Activated T-helper 1 cell treated with anti-CD3 and anti-CD28 coated beads, Interleukin-2, amount 50 U/mL, for 16 hours (primary cell): ENCODE measurements at regions not wholly inside any gene's neighbourhood (a gene's known extent, or its start where the extent isn't known, plus 50 kb on each side); places are given as distances from the start of the nearest gene placed in this dataset.

Experiments used
- DNase-seq, 2 donors: peaks; one replicate each; pipeline ENCODE4 v3.0.0-alpha.2; 2020; ENCODE audit warnings: low read depth in 1 of 2, low spot score in 1 of 2

- no peak for DNase-seq
These were observed 170.2 kb downstream of the THBS2 start for GRCh38 chr6:169083508-169083874.

- no peak for DNase-seq
These were observed 170.7 kb downstream of the THBS2 start for GRCh38 chr6:169082817-169083507.

GRCh38 chr6:169082093-169082492 lies 171.6 kb downstream of the THBS2 start:
- DNase-seq, result no peak

- DNase-seq, result no peak
These were observed 172.4 kb downstream of the THBS2 start for GRCh38 chr6:169081248-169081647.

- DNase-seq, result no peak
These were observed 174.0 kb downstream of the THBS2 start for GRCh38 chr6:169079650-169080049.

GRCh38 chr6:169078399-169079145 lies 175.1 kb downstream of the THBS2 start:
- no peak for DNase-seq

GRCh38 chr6:169075915-169076654 lies 177.6 kb downstream of the THBS2 start:
- DNase-seq, result no peak

GRCh38 chr6:169075211-169075914 lies 178.3 kb downstream of the THBS2 start:
- no peak for DNase-seq

- DNase-seq, result no peak
These were observed 179.1 kb downstream of the THBS2 start for GRCh38 chr6:169074526-169074925.

GRCh38 chr6:169073311-169073710 lies 180.3 kb downstream of the THBS2 start:
- no peak for DNase-seq

GRCh38 chr6:169072127-169073042 lies 181.3 kb downstream of the THBS2 start:
- DNase-seq, result no peak

- no peak for DNase-seq
These were observed 182.3 kb downstream of the THBS2 start for GRCh38 chr6:169071394-169071793.

- no peak for DNase-seq
These were observed 183.0 kb downstream of the THBS2 start for GRCh38 chr6:169070506-169071176.

- no peak for DNase-seq
These were observed 184.3 kb downstream of the THBS2 start for GRCh38 chr6:169069356-169069755.

GRCh38 chr6:169064194-169064593 lies 189.5 kb downstream of the THBS2 start:
- no peak for DNase-seq

GRCh38 chr6:169062272-169062671 lies 191.4 kb downstream of the THBS2 start:
- DNase-seq, result no peak

GRCh38 chr6:169058634-169059033 lies 195.0 kb downstream of the THBS2 start:
- DNase-seq, result no peak

GRCh38 chr6:169052462-169052861 lies 201.2 kb downstream of the THBS2 start:
- no peak for DNase-seq

- no peak for DNase-seq
These were observed 202.3 kb downstream of the THBS2 start for GRCh38 chr6:169051371-169051770.

- no peak for DNase-seq
These were observed 204.8 kb downstream of the THBS2 start for GRCh38 chr6:169048865-169049205.
